HL-60 (cell line): ENCODE measurements at regions not wholly inside any gene's neighbourhood (a gene's known extent, or its start where the extent isn't known, plus 50 kb on each side); places are given as distances from the start of the nearest gene placed in this dataset.

ENCODE experiments used
- DNase-seq, 2 experiments: peaks; one replicate each; pipeline ENCODE4 v3.0.0-alpha.2; 2010 to 2020; ENCODE audit warnings: low read depth in 1 of 2, low spot score in 1 of 2
- H3K27ac ChIP-seq: fragments of 250-450 bp; sonication (Bioruptor Pico); replicated peaks from 2 replicates; pipeline ENCODE4 v1.5.1; 2020; ENCODE audit warnings: mild to moderate bottlenecking, moderate library complexity
- H3K27me3 ChIP-seq: fragments of 250-450 bp; sonication (Bioruptor Pico); 2 replicates; pipeline ENCODE4 v1.5.1; 2021; ENCODE audit warnings: mild to moderate bottlenecking, moderate library complexity; ENCODE audit not compliant: insufficient read depth, poor library complexity, severe bottlenecking
- H3K4me3 ChIP-seq: replicated peaks from 2 replicates; pipeline ENCODE4 v1.5.1; 2011; ENCODE audit warnings: mild to moderate bottlenecking, control low read depth, low read length; ENCODE audit not compliant: insufficient read depth
- GABPA ChIP-seq: IDR thresholded peaks from 2 replicates; pipeline ENCODE4 v1.6.1; 2012; ENCODE audit warnings: low read depth
- POLR2AphosphoS5 ChIP-seq: IDR thresholded peaks from 2 replicates; pipeline ENCODE4 v1.6.1; 2012; ENCODE audit warnings: low read depth
- SPI1 ChIP-seq: IDR thresholded peaks from 2 replicates; pipeline ENCODE4 v1.6.1; 2012; ENCODE audit warnings: low read depth, mild to moderate bottlenecking, borderline replicate concordance
- TF ChIP-seq, protein P1 (sequence below): IDR thresholded peaks from 2 replicates; pipeline ENCODE4 v1.6.1; 2012; ENCODE audit warnings: low read depth; ENCODE audit not compliant: insufficient replicate concordance
- TF ChIP-seq, protein P2 (sequence below): IDR thresholded peaks from one replicate; pipeline ENCODE4 v1.5.1; 2011; ENCODE audit warnings: low read length, control low read depth, inconsistent platforms; ENCODE audit not compliant: insufficient read depth

DNA sequence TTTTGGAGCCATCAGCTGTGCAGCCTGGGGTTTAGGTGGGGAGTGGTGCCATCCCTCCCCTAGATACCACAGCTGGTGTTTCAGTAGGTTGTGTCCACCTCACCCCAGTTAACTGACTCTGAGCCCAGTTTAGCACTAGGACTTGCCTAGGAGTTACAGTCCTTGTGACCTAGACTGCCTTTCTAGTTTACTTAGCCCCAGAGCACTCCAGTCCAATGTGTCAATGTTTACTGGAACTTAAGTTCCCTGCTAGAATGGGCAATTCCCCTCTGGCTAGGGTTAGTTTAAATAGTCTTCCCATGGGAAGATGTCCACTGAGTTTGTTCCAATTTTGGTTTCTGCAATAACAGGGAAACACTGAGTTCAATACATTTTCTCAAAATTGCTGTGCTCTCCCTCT lies 909.2 kb downstream of the CCDC85A start:
- H3K27ac ChIP-seq: no peak overlapping the region
- no peak for DNase-seq
- TF ChIP-seq, protein P1, sequence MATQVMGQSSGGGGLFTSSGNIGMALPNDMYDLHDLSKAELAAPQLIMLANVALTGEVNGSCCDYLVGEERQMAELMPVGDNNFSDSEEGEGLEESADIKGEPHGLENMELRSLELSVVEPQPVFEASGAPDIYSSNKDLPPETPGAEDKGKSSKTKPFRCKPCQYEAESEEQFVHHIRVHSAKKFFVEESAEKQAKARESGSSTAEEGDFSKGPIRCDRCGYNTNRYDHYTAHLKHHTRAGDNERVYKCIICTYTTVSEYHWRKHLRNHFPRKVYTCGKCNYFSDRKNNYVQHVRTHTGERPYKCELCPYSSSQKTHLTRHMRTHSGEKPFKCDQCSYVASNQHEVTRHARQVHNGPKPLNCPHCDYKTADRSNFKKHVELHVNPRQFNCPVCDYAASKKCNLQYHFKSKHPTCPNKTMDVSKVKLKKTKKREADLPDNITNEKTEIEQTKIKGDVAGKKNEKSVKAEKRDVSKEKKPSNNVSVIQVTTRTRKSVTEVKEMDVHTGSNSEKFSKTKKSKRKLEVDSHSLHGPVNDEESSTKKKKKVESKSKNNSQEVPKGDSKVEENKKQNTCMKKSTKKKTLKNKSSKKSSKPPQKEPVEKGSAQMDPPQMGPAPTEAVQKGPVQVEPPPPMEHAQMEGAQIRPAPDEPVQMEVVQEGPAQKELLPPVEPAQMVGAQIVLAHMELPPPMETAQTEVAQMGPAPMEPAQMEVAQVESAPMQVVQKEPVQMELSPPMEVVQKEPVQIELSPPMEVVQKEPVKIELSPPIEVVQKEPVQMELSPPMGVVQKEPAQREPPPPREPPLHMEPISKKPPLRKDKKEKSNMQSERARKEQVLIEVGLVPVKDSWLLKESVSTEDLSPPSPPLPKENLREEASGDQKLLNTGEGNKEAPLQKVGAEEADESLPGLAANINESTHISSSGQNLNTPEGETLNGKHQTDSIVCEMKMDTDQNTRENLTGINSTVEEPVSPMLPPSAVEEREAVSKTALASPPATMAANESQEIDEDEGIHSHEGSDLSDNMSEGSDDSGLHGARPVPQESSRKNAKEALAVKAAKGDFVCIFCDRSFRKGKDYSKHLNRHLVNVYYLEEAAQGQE: no peak
- TF ChIP-seq SPI1: no peak
- TF ChIP-seq POLR2AphosphoS5: no peak
- TF ChIP-seq, protein P2, sequence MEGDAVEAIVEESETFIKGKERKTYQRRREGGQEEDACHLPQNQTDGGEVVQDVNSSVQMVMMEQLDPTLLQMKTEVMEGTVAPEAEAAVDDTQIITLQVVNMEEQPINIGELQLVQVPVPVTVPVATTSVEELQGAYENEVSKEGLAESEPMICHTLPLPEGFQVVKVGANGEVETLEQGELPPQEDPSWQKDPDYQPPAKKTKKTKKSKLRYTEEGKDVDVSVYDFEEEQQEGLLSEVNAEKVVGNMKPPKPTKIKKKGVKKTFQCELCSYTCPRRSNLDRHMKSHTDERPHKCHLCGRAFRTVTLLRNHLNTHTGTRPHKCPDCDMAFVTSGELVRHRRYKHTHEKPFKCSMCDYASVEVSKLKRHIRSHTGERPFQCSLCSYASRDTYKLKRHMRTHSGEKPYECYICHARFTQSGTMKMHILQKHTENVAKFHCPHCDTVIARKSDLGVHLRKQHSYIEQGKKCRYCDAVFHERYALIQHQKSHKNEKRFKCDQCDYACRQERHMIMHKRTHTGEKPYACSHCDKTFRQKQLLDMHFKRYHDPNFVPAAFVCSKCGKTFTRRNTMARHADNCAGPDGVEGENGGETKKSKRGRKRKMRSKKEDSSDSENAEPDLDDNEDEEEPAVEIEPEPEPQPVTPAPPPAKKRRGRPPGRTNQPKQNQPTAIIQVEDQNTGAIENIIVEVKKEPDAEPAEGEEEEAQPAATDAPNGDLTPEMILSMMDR: no peak
- no peak for TF ChIP-seq GABPA
- H3K4me3 ChIP-seq: no peak overlapping the region
- no peaks in the 10 kb centered on the region for H3K27me3 ChIP-seq

DNA sequence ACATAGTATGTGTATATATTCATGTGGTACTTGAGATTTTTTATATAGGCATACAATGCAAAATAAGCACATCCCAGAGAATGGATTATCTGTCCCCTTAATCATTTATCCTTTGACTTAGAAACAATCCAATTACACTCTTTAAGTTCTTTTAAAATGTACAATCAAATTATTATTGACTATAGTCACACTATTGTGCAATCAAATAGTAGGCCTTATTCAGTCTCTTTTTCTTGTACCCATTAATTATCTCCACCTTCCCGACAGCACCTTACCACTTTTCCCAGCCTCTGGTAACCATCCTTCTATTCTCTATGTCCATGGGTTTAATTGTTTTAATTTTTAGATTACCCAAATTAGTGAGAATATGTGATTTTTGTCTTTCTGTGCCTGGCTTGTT lies 914.1 kb downstream of the CCDC85A start:
- no peaks in the 10 kb centered on the region for H3K27me3 ChIP-seq
- no peak overlapping the region for H3K4me3 ChIP-seq
- TF ChIP-seq, protein P1: no peak
- TF ChIP-seq GABPA (no peak), SPI1 (no peak), POLR2AphosphoS5 (no peak)
- TF ChIP-seq, protein P2: no peak
- no peak overlapping the region for H3K27ac ChIP-seq
- no peak for DNase-seq

DNA sequence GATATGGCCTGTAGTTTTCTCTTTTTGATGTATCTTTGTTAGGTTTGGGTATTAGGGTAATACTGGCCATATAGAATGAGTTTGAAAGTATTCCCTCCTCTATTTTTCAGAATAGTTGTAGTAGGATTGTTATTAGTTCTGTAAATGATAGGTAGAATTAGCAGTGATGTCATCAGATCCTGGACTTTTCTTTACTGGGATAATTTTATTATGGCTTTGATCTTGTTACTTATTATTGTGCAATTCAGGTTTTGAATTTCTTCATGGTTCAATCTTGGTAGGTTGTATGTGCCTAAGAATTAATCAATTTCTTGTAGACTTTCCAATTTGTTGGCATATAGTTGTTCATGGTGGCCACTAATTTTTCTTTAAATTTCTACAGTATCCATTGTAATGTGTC lies 916.6 kb downstream of the CCDC85A start:
- TF ChIP-seq POLR2AphosphoS5: no peak
- TF ChIP-seq, protein P2: no peak
- no peak for TF ChIP-seq GABPA
- TF ChIP-seq, protein P1: no peak
- TF ChIP-seq SPI1: no peak
- H3K27ac ChIP-seq: no peak overlapping the region
- no peak overlapping the region for H3K4me3 ChIP-seq
- no peak for DNase-seq
- no peaks in the 10 kb centered on the region for H3K27me3 ChIP-seq
